ENCODE measurements at regions not wholly inside any gene's neighbourhood (a gene's known extent, or its start where the extent isn't known, plus 50 kb on each side); places are given as distances from the start of the nearest gene placed in this dataset.
"Not testable (repeated sequence)": the region's sequence is repeated elsewhere in the genome, so short reads cannot be mapped to it uniquely, and the experiment has no call there.

GRCh38 chr13:54268013-54268695 is 1239.5 kb downstream of the OLFM4 start:
- not testable (repeated sequence) for DNase-seq

- no peak for DNase-seq
Measured at GRCh38 chr13:54287062-54287764, 1258.6 kb downstream of the OLFM4 start.

GRCh38 chr13:54301085-54301484 is 1272.5 kb downstream of the OLFM4 start:
- DNase-seq = no peak

- DNase-seq = no peak
Measured at GRCh38 chr13:54305377-54305776, 1276.8 kb downstream of the OLFM4 start.

- DNase-seq = no peak
Measured at GRCh38 chr13:54312885-54313284, 1284.3 kb downstream of the OLFM4 start.

- DNase-seq = no peak
Measured at GRCh38 chr13:54317722-54318121, 1289.1 kb downstream of the OLFM4 start.

- DNase-seq = no peak
Measured at GRCh38 chr13:54337540-54337939, 1308.9 kb downstream of the OLFM4 start.

- DNase-seq = no peak
Measured at GRCh38 chr13:54347531-54347930, 1318.9 kb downstream of the OLFM4 start.

GRCh38 chr13:54356209-54356608 is 1327.6 kb downstream of the OLFM4 start:
- DNase-seq = no peak

- no peak for DNase-seq
Measured at GRCh38 chr13:54356849-54357248, 1328.2 kb downstream of the OLFM4 start.

- DNase-seq = no peak
Measured at GRCh38 chr13:54357284-54357933, 1328.8 kb downstream of the OLFM4 start.

GRCh38 chr13:54361460-54361859 is 1332.8 kb downstream of the OLFM4 start:
- DNase-seq = no peak

- no peak for DNase-seq
Measured at GRCh38 chr13:54366728-54367127, 1338.1 kb downstream of the OLFM4 start.

- DNase-seq = no peak
Measured at GRCh38 chr13:54367639-54368271, 1339.1 kb downstream of the OLFM4 start.

- no peak for DNase-seq
Measured at GRCh38 chr13:54368387-54368786, 1339.8 kb downstream of the OLFM4 start.

GRCh38 chr13:54373211-54373610 is 1344.6 kb downstream of the OLFM4 start:
- DNase-seq = no peak

- no peak for DNase-seq
Measured at GRCh38 chr13:54379461-54379860, 1350.8 kb downstream of the OLFM4 start.

GRCh38 chr13:54383604-54384003 is 1355.0 kb downstream of the OLFM4 start:
- DNase-seq = no peak

- DNase-seq = no peak
Measured at GRCh38 chr13:54387625-54388024, 1359.0 kb downstream of the OLFM4 start.

- DNase-seq = no peak
Measured at GRCh38 chr13:54390841-54391240, 1362.2 kb downstream of the OLFM4 start.

GRCh38 chr13:54394085-54394700 is 1365.6 kb downstream of the OLFM4 start:
- DNase-seq = no peak

- DNase-seq = no peak
Measured at GRCh38 chr13:54394908-54395307, 1366.3 kb downstream of the OLFM4 start.

GRCh38 chr13:54402495-54402894 is 1373.9 kb downstream of the OLFM4 start:
- DNase-seq = no peak

Data from NCI-H2029 treated with DMSO at 0.1 percent for 48 hours (cell line).